Adrenal gland (tissue), 5 donors: ENCODE measurements at regions not wholly inside any gene's neighbourhood (a gene's known extent, or its start where the extent isn't known, plus 50 kb on each side); places are given as distances from the start of the nearest gene placed in this dataset.

ENCODE experiments used
- CTCF ChIP-seq, 6 experiments: fragments of 450-650 bp in 4 of 6; fragments of 200-600 bp in 2 of 6; sonication (generic) in 1 of 6; IDR thresholded peaks; 1 replicate in 5 of 6; 2 replicates in 1 of 6; pipeline versions ENCODE4 v1.5.1 to v1.8.0; 2016 to 2021; ENCODE audit warnings: antibody characterized with exemption in 6 of 6, mild to moderate bottlenecking in 2 of 6, moderate library complexity in 1 of 6
- POLR2A ChIP-seq, 2 donors: fragments of 450-650 bp; IDR thresholded peaks; one replicate each; pipeline ENCODE4 v1.6.1; 2017; ENCODE audit warnings: antibody characterized with exemption in 2 of 2, mild to moderate bottlenecking in 2 of 2, moderate library complexity in 1 of 2
- donor health status: DM: no; HTN: no; CAD: no.

GRCh38 chr11:131179836-131180235 is 190.6 kb upstream of the NTM start:
- TF ChIP-seq CTCF (IDR thresholded peaks at IDR 0.05): no peak
- TF ChIP-seq POLR2A (IDR thresholded peaks at IDR 0.05): no peak
